ENCODE measurements at regions not wholly inside any gene's neighbourhood (a gene's known extent, or its start where the extent isn't known, plus 50 kb on each side); places are given as distances from the start of the nearest gene placed in this dataset.
"Not testable (repeated sequence)": the region's sequence is repeated elsewhere in the genome, so short reads cannot be mapped to it uniquely, and the experiment has no call there.

- 83% methylated on average over 4 of the region's 9 CpGs; no CpG with 5 or more reads in 1 of the 2 experiments for WGBS, 2 experiments (ENCODE audit: extremely low coverage in 1 of 2, insufficient coverage in 1 of 2, insufficient read length in 1 of 2, insufficient replicate concordance in 2 of 2, low coverage in 1 of 2, low lambda C conversion rate in 2 of 2, missing lambda C conversion rate in 1 of 2)
- H3K18ac ChIP-seq (ENCODE audit: extremely low read depth, low read length); H2BK120ac ChIP-seq (replicated peaks; ENCODE audit: low read depth, low read length); H4K8ac ChIP-seq (ENCODE audit: extremely low read depth, insufficient read depth, low read length); H3K9me3 ChIP-seq (ENCODE audit: insufficient read depth in 2 of 2, low read depth in 1 of 2, low read length in 1 of 2); H4K20me1 ChIP-seq (replicated peaks in 1 of 2; ENCODE audit: control insufficient read depth in 1 of 2, insufficient read depth in 2 of 2, low read length in 2 of 2); H3K4me3 ChIP-seq (ENCODE audit: extremely low read depth in 1 of 4, insufficient read depth in 2 of 4, low read depth in 3 of 4, low read length in 4 of 4); H3K4ac ChIP-seq (replicated peaks; ENCODE audit: insufficient read length, low read depth, low read length); H3K4me1 ChIP-seq (replicated peaks in 1 of 4; ENCODE audit: control insufficient read depth in 3 of 4, insufficient read depth in 4 of 4, low read length in 3 of 4); H2BK20ac ChIP-seq (ENCODE audit: low read length); H3K79me2 ChIP-seq (ENCODE audit: control insufficient read depth in 1 of 2, insufficient read depth in 2 of 2, low read length in 2 of 2); H4K91ac ChIP-seq (replicated peaks; ENCODE audit: insufficient read length, low read length); H3K4me2 ChIP-seq (ENCODE audit: insufficient read depth in 1 of 2, low read depth in 2 of 2, low read length in 2 of 2); H2BK12ac ChIP-seq (ENCODE audit: low read depth, low read length); H2AK5ac ChIP-seq (ENCODE audit: low read depth, low read length); H3K23me2 ChIP-seq (ENCODE audit: low read depth, low read length); FAIRE-seq; H3K9ac ChIP-seq (replicated peaks in 1 of 4; ENCODE audit: extremely low read depth in 1 of 4, low read depth in 3 of 4, low read length in 3 of 4); POLR2A ChIA-PET (ENCODE audit: partially characterized antibody); H2BK5ac ChIP-seq (ENCODE audit: low read depth, low read length); H3K56ac ChIP-seq (replicated peaks; ENCODE audit: insufficient read length, low read depth, low read length); H3K27me3 ChIP-seq (replicated peaks in 1 of 4; ENCODE audit: control insufficient read depth in 3 of 4, extremely low read depth in 1 of 4, insufficient read depth in 3 of 4, low read length in 3 of 4); H2BK15ac ChIP-seq (ENCODE audit: low read length); H3K79me1 ChIP-seq (ENCODE audit: low read depth, low read length); H4K5ac ChIP-seq (ENCODE audit: insufficient read length, low read depth, low read length); H3K36me3 ChIP-seq (ENCODE audit: control insufficient read depth in 2 of 4, insufficient read depth in 4 of 4, low read length in 3 of 4); H2AFZ ChIP-seq (ENCODE audit: low read length); CTCF ChIA-PET (ENCODE audit: partially characterized antibody); H3K23ac ChIP-seq (ENCODE audit: insufficient read length); DNase-seq (ENCODE audit: low read depth in 1 of 2, low spot score in 2 of 2); H3K14ac ChIP-seq (ENCODE audit: insufficient read length); H3K27ac ChIP-seq (ENCODE audit: low read depth, low read length): not testable (repeated sequence)
These were observed 136.0 kb downstream of the ATP6V0E2 start for GRCh38 chr7:150009620-150010303.

- H2BK5ac ChIP-seq (ENCODE audit: low read depth, low read length); H2AFZ ChIP-seq (ENCODE audit: low read length); H3K56ac ChIP-seq (replicated peaks; ENCODE audit: insufficient read length, low read depth, low read length); H3K27me3 ChIP-seq (replicated peaks in 1 of 4; ENCODE audit: control insufficient read depth in 3 of 4, extremely low read depth in 1 of 4, insufficient read depth in 3 of 4, low read length in 3 of 4); H3K36me3 ChIP-seq (ENCODE audit: control insufficient read depth in 2 of 4, insufficient read depth in 4 of 4, low read length in 3 of 4); H3K79me2 ChIP-seq (ENCODE audit: control insufficient read depth in 1 of 2, insufficient read depth in 2 of 2, low read length in 2 of 2); H3K9ac ChIP-seq (replicated peaks in 1 of 4; ENCODE audit: extremely low read depth in 1 of 4, low read depth in 3 of 4, low read length in 3 of 4); H2BK15ac ChIP-seq (ENCODE audit: low read length); H3K4me3 ChIP-seq (ENCODE audit: extremely low read depth in 1 of 4, insufficient read depth in 2 of 4, low read depth in 3 of 4, low read length in 4 of 4); H3K4ac ChIP-seq (replicated peaks; ENCODE audit: insufficient read length, low read depth, low read length); H4K5ac ChIP-seq (ENCODE audit: insufficient read length, low read depth, low read length); H3K23ac ChIP-seq (ENCODE audit: insufficient read length); H3K4me2 ChIP-seq (ENCODE audit: insufficient read depth in 1 of 2, low read depth in 2 of 2, low read length in 2 of 2); H3K18ac ChIP-seq (ENCODE audit: extremely low read depth, low read length); POLR2A ChIA-PET (ENCODE audit: partially characterized antibody); H2AK5ac ChIP-seq (ENCODE audit: low read depth, low read length); H3K79me1 ChIP-seq (ENCODE audit: low read depth, low read length); H2BK12ac ChIP-seq (ENCODE audit: low read depth, low read length); H3K23me2 ChIP-seq (ENCODE audit: low read depth, low read length); H3K9me3 ChIP-seq (ENCODE audit: insufficient read depth in 2 of 2, low read depth in 1 of 2, low read length in 1 of 2); H3K14ac ChIP-seq (ENCODE audit: insufficient read length); H3K4me1 ChIP-seq (replicated peaks in 1 of 4; ENCODE audit: control insufficient read depth in 3 of 4, insufficient read depth in 4 of 4, low read length in 3 of 4); H2BK20ac ChIP-seq (ENCODE audit: low read length); H3K27ac ChIP-seq (ENCODE audit: low read depth, low read length); H2BK120ac ChIP-seq (replicated peaks; ENCODE audit: low read depth, low read length); FAIRE-seq; DNase-seq (ENCODE audit: low read depth in 1 of 2, low spot score in 2 of 2); H4K91ac ChIP-seq (replicated peaks; ENCODE audit: insufficient read length, low read length); H4K8ac ChIP-seq (ENCODE audit: extremely low read depth, insufficient read depth, low read length); H4K20me1 ChIP-seq (replicated peaks in 1 of 2; ENCODE audit: control insufficient read depth in 1 of 2, insufficient read depth in 2 of 2, low read length in 2 of 2): not testable (repeated sequence)
- 92% methylated on average over 3 of the region's 3 CpGs; no CpG with 5 or more reads in 1 of the 2 experiments for WGBS, 2 experiments (ENCODE audit: extremely low coverage in 1 of 2, insufficient coverage in 1 of 2, insufficient read length in 1 of 2, insufficient replicate concordance in 2 of 2, low coverage in 1 of 2, low lambda C conversion rate in 2 of 2, missing lambda C conversion rate in 1 of 2)
- CTCF ChIA-PET (ENCODE audit: partially characterized antibody): interaction anchor here (0.7 kb wide), 1 partner anchor 281 kb away, joined by 3 read pairs; no protein-coding TSS in a partner anchor
These were observed 143.0 kb downstream of the ATP6V0E2 start for GRCh38 chr7:150016651-150017189.
